Stromal cell of bone marrow (primary cell): ENCODE measurements at regions not wholly inside any gene's neighbourhood (a gene's known extent, or its start where the extent isn't known, plus 50 kb on each side); places are given as distances from the start of the nearest gene placed in this dataset.

Experiments used
- DNase-seq: peaks from one replicate; pipeline ENCODE4 v3.0.0-alpha.2; 2012; ENCODE audit warnings: low read depth

- no peak for DNase-seq
These were observed 474.3 kb downstream of the RSL24D1 start for GRCh38 chr15:54722342-54722986.

- DNase-seq = no peak
These were observed 477.4 kb downstream of the RSL24D1 start for GRCh38 chr15:54719325-54719724.

- no peak for DNase-seq
These were observed 488.7 kb downstream of the RSL24D1 start for GRCh38 chr15:54707805-54708752.

- DNase-seq = no peak
These were observed 509.1 kb downstream of the RSL24D1 start for GRCh38 chr15:54687628-54688027.
